SU-DHL-6 (cell line): ENCODE measurements at regions not wholly inside any gene's neighbourhood (a gene's known extent, or its start where the extent isn't known, plus 50 kb on each side); places are given as distances from the start of the nearest gene placed in this dataset.

ENCODE experiments used
- CTCF ChIP-seq: fragments of 200-600 bp; sonication (generic); IDR thresholded peaks from one replicate; pipeline ENCODE4 v1.5.1; 2017; ENCODE audit warnings: antibody characterized with exemption, mild to moderate bottlenecking, low read length, moderate library complexity; ENCODE audit not compliant: insufficient read depth, poor library complexity, severe bottlenecking
- EZH2phosphoT487 ChIP-seq: fragments of 200-600 bp; sonication (generic), shearing (Covaris generic); conservative IDR thresholded peaks from 2 replicates; pipeline ENCODE4 v1.6.1; 2018; ENCODE audit warnings: mild to moderate bottlenecking, antibody characterized with exemption, low read length, moderate library complexity, mixed read lengths

GRCh38 chr6:110554966-110555460 is 78.6 kb upstream of the SLC22A16 start:
- TF ChIP-seq CTCF (no peak), EZH2phosphoT487 (no peak)
